Gastrocnemius medialis (tissue), 4 donors: ENCODE measurements at regions not wholly inside any gene's neighbourhood (a gene's known extent, or its start where the extent isn't known, plus 50 kb on each side); places are given as distances from the start of the nearest gene placed in this dataset.

Experiments used
- POLR2A ChIP-seq, 2 donors: fragments of 450-650 bp; IDR thresholded peaks; one replicate each; pipeline ENCODE4 v1.6.1; 2017; ENCODE audit warnings: antibody characterized with exemption in 2 of 2, mild to moderate bottlenecking in 2 of 2, moderate library complexity in 2 of 2
- TF ChIP-seq, protein P1 (sequence below), 5 experiments: fragments of 450-650 bp in 3 of 5; fragments of 200-600 bp in 2 of 5; sonication (generic) in 2 of 5; IDR thresholded peaks in 4 of 5; conservative IDR thresholded peaks in 1 of 5; 1 replicate in 4 of 5; 2 replicates in 1 of 5; pipeline ENCODE4 v1.5.1; 2016 to 2019; ENCODE audit warnings: antibody characterized with exemption in 5 of 5, mild to moderate bottlenecking in 3 of 5, moderate library complexity in 3 of 5

GRCh38 chr6:133092199-133092598, 149.0 kb upstream of the EYA4 start:
- TF ChIP-seq, protein P1, sequence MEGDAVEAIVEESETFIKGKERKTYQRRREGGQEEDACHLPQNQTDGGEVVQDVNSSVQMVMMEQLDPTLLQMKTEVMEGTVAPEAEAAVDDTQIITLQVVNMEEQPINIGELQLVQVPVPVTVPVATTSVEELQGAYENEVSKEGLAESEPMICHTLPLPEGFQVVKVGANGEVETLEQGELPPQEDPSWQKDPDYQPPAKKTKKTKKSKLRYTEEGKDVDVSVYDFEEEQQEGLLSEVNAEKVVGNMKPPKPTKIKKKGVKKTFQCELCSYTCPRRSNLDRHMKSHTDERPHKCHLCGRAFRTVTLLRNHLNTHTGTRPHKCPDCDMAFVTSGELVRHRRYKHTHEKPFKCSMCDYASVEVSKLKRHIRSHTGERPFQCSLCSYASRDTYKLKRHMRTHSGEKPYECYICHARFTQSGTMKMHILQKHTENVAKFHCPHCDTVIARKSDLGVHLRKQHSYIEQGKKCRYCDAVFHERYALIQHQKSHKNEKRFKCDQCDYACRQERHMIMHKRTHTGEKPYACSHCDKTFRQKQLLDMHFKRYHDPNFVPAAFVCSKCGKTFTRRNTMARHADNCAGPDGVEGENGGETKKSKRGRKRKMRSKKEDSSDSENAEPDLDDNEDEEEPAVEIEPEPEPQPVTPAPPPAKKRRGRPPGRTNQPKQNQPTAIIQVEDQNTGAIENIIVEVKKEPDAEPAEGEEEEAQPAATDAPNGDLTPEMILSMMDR (IDR thresholded peaks at IDR 0.05 in 4 of 5, conservative IDR thresholded peaks at IDR 0.05 in 1 of 5): no peak
- no peak for TF ChIP-seq POLR2A (IDR thresholded peaks at IDR 0.05)
